Mucosa of rectum (tissue), 2 donors: ENCODE measurements at regions not wholly inside any gene's neighbourhood (a gene's known extent, or its start where the extent isn't known, plus 50 kb on each side); places are given as distances from the start of the nearest gene placed in this dataset.
"Not testable (repeated sequence)": the region's sequence is repeated elsewhere in the genome, so short reads cannot be mapped to it uniquely, and the experiment has no call there.

ENCODE experiments used
- H3K27ac ChIP-seq, 2 donors: one replicate each; pipeline ENCODE4 v1.7.0; 2013; ENCODE audit warnings: inconsistent platforms in 2 of 2, low read depth in 2 of 2, low read length in 2 of 2
- H3K27me3 ChIP-seq, 2 donors: one replicate each; pipeline ENCODE4 v1.7.0; 2013; ENCODE audit warnings: low read length in 2 of 2; ENCODE audit not compliant: control insufficient read depth in 2 of 2, insufficient read depth in 2 of 2
- H3K36me3 ChIP-seq, 2 donors: one replicate each; pipeline ENCODE4 v1.7.0; 2013; ENCODE audit warnings: low read length in 2 of 2; ENCODE audit not compliant: control insufficient read depth in 2 of 2, insufficient read depth in 2 of 2
- H3K4me1 ChIP-seq, 2 donors: one replicate each; pipeline ENCODE4 v1.7.0; 2013; ENCODE audit warnings: low read length in 2 of 2, mild to moderate bottlenecking in 1 of 2; ENCODE audit not compliant: control insufficient read depth in 2 of 2, insufficient read depth in 2 of 2
- H3K4me3 ChIP-seq, 2 donors: one replicate each; pipeline ENCODE4 v1.7.0; 2013; ENCODE audit warnings: low read length in 2 of 2
- H3K9ac ChIP-seq, 2 donors: one replicate each; pipeline ENCODE4 v1.7.0; 2013; ENCODE audit warnings: low read length in 2 of 2, low read depth in 1 of 2, mild to moderate bottlenecking in 1 of 2
- H3K9me3 ChIP-seq, 2 donors: one replicate each; pipeline ENCODE4 v1.7.0; 2013; ENCODE audit warnings: low read length in 2 of 2; ENCODE audit not compliant: control insufficient read depth in 2 of 2
- donor health status: healthy.
- donor health status: Normal muscosa, but diverticular disease.

DNA sequence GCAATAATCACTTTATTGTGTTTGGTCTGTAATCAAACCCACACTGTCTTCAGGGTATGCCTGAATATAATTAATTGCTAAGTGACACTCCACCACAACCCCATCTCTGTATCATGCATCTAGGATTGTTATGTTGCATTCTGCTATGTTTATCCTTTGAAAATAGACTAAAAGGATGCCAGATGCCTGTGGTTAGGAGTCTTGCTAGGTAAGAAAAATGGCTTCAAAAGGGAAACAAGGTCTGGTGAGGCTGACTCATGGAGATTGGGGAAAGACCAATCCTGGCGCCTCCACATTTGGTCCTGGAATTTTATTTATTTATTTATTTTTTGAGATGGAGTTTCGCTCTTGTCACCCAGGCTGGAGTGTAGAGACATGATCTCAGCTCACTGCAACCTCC lies 360.5 kb upstream of the SLC7A11 start:
- Histone ChIP-seq H3K27me3 (no peaks in the 10 kb centered on the region), H3K9ac (no peak overlapping the region), H3K4me3 (no peak overlapping the region), H3K27ac (no peak overlapping the region), H3K4me1 (no peaks in the 10 kb centered on the region), H3K9me3 (no peaks in the 10 kb centered on the region), H3K36me3 (no peaks in the 10 kb centered on the region)

GRCh38 chr4:138599965-138600364 lies 357.8 kb upstream of the SLC7A11 start:
- no peaks in the 10 kb centered on the region for H3K9me3 ChIP-seq
- H3K4me1 ChIP-seq = no peaks in the 10 kb centered on the region
- no peak overlapping the region for H3K27ac ChIP-seq
- no peaks in the 10 kb centered on the region for H3K36me3 ChIP-seq
- no peak overlapping the region for H3K4me3 ChIP-seq
- no peaks in the 10 kb centered on the region for H3K27me3 ChIP-seq
- H3K9ac ChIP-seq = no peak overlapping the region

GRCh38 chr4:138598226-138598625 lies 356.1 kb upstream of the SLC7A11 start:
- Histone ChIP-seq H3K27ac (no peak overlapping the region), H3K4me3 (no peak overlapping the region), H3K4me1 (no peaks in the 10 kb centered on the region), H3K27me3 (no peaks in the 10 kb centered on the region), H3K9me3 (no peaks in the 10 kb centered on the region), H3K36me3 (no peaks in the 10 kb centered on the region), H3K9ac (no peak overlapping the region)

DNA sequence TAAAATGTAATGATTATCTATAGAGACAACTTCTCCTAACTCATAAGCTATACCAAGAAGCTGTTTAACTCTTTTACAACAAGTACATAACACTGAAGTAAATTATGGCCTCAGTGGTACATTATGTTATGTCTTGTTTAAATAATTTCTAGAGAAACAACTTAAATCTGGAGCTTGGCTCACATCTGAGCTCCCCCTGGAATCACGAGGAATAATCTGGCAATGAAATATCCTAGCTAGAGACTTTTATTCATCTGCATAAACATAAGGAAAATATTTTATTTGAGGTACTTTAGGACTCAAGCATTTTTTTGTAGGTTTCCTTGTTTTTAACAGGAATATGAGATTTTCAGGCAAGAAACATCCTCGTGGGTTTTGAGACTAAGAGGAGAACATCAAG lies 354.7 kb upstream of the SLC7A11 start:
- no peak overlapping the region for H3K27ac ChIP-seq
- no peaks in the 10 kb centered on the region for H3K4me1 ChIP-seq
- no peaks in the 10 kb centered on the region for H3K27me3 ChIP-seq
- no peak overlapping the region for H3K9ac ChIP-seq
- no peaks in the 10 kb centered on the region for H3K9me3 ChIP-seq
- H3K4me3 ChIP-seq = no peak overlapping the region
- no peaks in the 10 kb centered on the region for H3K36me3 ChIP-seq

DNA sequence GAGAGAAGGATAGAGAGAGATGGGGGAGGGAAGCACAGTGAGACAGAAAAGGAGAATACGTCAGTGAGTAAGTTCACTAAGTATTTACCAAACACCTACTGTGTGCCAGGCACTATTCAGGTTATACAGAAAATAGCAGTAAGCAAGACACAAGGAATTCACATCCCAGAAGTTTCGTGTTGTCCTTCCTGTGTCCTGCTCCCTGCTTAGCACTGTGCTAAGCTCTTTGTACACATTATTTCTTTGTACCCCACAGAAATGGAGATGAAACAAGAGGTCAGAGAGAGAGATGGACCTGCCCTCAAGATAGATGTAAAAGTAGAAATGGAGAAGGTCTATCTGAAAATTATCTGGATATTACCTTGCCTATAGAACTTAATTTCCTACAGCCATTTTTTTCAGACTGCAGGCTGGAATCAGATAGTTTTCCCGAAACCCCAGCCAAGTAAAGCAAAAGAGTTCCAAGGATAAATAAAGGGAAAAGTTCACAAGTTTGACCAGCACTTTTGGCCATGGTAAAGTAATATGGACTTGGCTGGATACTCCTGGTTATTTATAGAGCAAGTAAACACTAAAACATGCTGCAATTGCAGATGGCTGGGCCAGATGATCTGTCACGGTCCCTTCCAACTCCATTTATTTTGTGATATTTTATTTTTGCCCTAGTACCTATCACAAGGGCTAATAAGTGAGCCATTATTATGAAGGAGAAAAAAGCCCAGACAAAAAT lies 353.7 kb upstream of the SLC7A11 start:
- H3K27ac ChIP-seq = no peak overlapping the region

GRCh38 chr4:138595171-138595570 lies 353.0 kb upstream of the SLC7A11 start:
- no peaks in the 10 kb centered on the region for H3K9me3 ChIP-seq
- H3K36me3 ChIP-seq = no peaks in the 10 kb centered on the region
- H3K27ac ChIP-seq = no peak overlapping the region
- no peak overlapping the region for H3K9ac ChIP-seq
- H3K27me3 ChIP-seq = no peaks in the 10 kb centered on the region
- H3K4me1 ChIP-seq = no peaks in the 10 kb centered on the region
- no peak overlapping the region for H3K4me3 ChIP-seq

More for the DNA sequence above, 353.7 kb upstream of the SLC7A11 start:
- Histone ChIP-seq H3K4me1 (no peaks in the 10 kb centered on the region), H3K9ac (no peak overlapping the region), H3K36me3 (no peaks in the 10 kb centered on the region), H3K27me3 (no peaks in the 10 kb centered on the region), H3K9me3 (no peaks in the 10 kb centered on the region), H3K4me3 (no peak overlapping the region)

GRCh38 chr4:138592796-138593195 lies 350.6 kb upstream of the SLC7A11 start:
- Histone ChIP-seq H3K27me3 (no peaks in the 10 kb centered on the region), H3K9me3 (no peaks in the 10 kb centered on the region), H3K4me1 (no peaks in the 10 kb centered on the region), H3K36me3 (no peaks in the 10 kb centered on the region), H3K4me3 (no peak overlapping the region), H3K9ac (no peak overlapping the region), H3K27ac (no peak overlapping the region)

DNA sequence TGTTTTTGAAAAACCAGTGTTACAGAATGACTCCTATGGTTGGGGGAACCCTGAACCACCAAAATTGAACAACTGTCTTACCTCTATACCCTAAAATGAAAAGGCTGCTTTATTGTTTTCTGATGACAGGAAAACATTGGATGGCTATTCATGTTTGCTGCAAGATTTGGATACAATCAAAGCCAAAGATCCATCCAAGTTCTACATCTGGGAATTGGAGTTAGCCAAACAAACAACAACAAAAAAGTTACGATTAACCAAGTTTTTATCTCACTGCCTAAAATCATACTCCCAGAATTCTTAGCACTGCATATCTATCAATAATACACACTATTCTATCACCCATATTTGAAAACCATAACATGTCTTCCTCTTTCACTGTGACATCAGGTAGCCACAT lies 349.7 kb upstream of the SLC7A11 start:
- Histone ChIP-seq H3K4me1 (no peaks in the 10 kb centered on the region), H3K9ac (no peak overlapping the region), H3K27ac (no peak overlapping the region), H3K9me3 (no peaks in the 10 kb centered on the region), H3K27me3 (no peaks in the 10 kb centered on the region), H3K36me3 (no peaks in the 10 kb centered on the region), H3K4me3 (no peak overlapping the region)

- Histone ChIP-seq H3K9ac (no peak overlapping the region), H3K9me3 (no peaks in the 10 kb centered on the region), H3K27ac (no peak overlapping the region), H3K4me3 (no peak overlapping the region), H3K36me3 (no peaks in the 10 kb centered on the region), H3K4me1 (no peaks in the 10 kb centered on the region), H3K27me3 (no peaks in the 10 kb centered on the region)
Observed at GRCh38 chr4:138588501-138588900, 346.4 kb upstream of the SLC7A11 start.

DNA sequence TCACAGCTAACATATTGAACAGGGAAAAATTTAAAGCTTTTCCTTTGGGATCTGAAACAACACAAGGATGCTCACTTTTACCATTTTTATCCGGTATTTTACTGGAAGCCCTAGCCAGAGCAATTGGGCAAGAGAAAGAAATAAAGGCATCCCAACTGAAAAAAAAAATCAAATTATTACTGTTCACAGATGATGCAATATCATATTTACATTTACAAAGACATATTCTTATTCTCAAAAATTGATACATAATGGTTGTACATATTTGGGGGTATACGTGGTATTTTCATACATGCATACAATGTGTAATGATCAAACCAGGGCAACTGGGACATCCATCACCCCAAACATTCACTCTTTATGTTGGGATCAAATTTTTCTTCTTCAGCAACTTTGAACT lies 337.0 kb upstream of the SLC7A11 start:
- no peaks in the 10 kb centered on the region for H3K4me1 ChIP-seq
- no peak overlapping the region for H3K9ac ChIP-seq
- no peaks in the 10 kb centered on the region for H3K27me3 ChIP-seq
- H3K9me3 ChIP-seq = no peaks in the 10 kb centered on the region
- H3K27ac ChIP-seq = no peak overlapping the region
- H3K36me3 ChIP-seq = no peaks in the 10 kb centered on the region
- no peak overlapping the region for H3K4me3 ChIP-seq

DNA sequence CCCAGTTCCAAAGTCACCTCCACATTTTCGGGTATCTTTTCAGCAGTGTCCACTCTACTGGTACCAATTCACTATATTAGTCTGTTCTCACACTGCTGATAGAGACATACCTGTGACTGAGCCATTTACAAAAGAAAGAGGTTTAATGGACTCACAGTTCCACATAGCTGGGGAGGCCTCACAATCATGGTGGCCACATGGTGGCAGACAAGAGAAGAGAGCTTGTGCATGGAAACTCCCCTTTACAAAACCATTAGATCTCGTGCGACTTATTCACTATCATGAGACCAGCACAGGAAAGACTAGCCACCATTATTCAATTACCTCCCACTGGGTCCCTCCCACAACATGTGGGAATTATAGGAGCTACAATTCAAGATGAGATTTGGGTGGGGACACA lies 335.7 kb upstream of the SLC7A11 start:
- not testable (repeated sequence) for H3K27ac ChIP-seq, H3K9me3 ChIP-seq, H3K4me3 ChIP-seq, H3K36me3 ChIP-seq, H3K9ac ChIP-seq, H3K4me1 ChIP-seq, H3K27me3 ChIP-seq
